GM23338 (cell line): ENCODE measurements at regions not wholly inside any gene's neighbourhood (a gene's known extent, or its start where the extent isn't known, plus 50 kb on each side); places are given as distances from the start of the nearest gene placed in this dataset.

Experiments
- ATAC-seq: fragments of 200-7000 bp; cut with Tn5 transposase; 3 replicates; pipeline ENCODE4 v1.9.1; 2020
- DNase-seq: peaks from one replicate; pipeline ENCODE4 v3.0.0-alpha.2; 2015; ENCODE audit warnings: low spot score
- H2AFZ ChIP-seq: fragments of 200-600 bp; sonication (generic); 2 replicates; pipeline ENCODE4 v1.8.0; 2016; ENCODE audit warnings: antibody characterized with exemption, mild to moderate bottlenecking, moderate library complexity
- H3F3A ChIP-seq: fragments of 200-600 bp; sonication (generic); replicated peaks from 2 replicates; pipeline ENCODE4 v1.8.0; 2017; ENCODE audit warnings: antibody characterized with exemption, mixed run types, low read depth
- H3K27ac ChIP-seq: fragments of 200-600 bp; sonication (generic); 2 replicates; pipeline ENCODE4 v1.6.1; 2016; ENCODE audit warnings: low read depth
- H3K27me3 ChIP-seq: fragments of 200-600 bp; sonication (generic); 2 replicates; pipeline ENCODE4 v1.8.0; 2016; ENCODE audit warnings: mild to moderate bottlenecking, mixed run types, moderate library complexity; ENCODE audit not compliant: insufficient read depth
- H3K36me3 ChIP-seq: fragments of 200-600 bp; sonication (generic); 2 replicates; pipeline ENCODE4 v1.8.0; 2016; ENCODE audit warnings: mild to moderate bottlenecking; ENCODE audit not compliant: insufficient read depth
- H3K4me1 ChIP-seq: fragments of 200-600 bp; sonication (generic); 2 replicates; pipeline ENCODE4 v1.8.0; 2016; ENCODE audit warnings: mild to moderate bottlenecking, moderate library complexity; ENCODE audit not compliant: insufficient read depth
- H3K4me2 ChIP-seq: fragments of 200-600 bp; sonication (generic); 2 replicates; pipeline ENCODE4 v1.7.1; 2017; ENCODE audit warnings: mixed run types
- H3K4me3 ChIP-seq: fragments of 200-600 bp; sonication (generic); 2 replicates; pipeline ENCODE4 v1.6.1; 2016; ENCODE audit warnings: mixed run types
- H3K79me2 ChIP-seq: fragments of 200-600 bp; sonication (generic); replicated peaks from 2 replicates; pipeline ENCODE4 v1.8.0; 2017; ENCODE audit warnings: mild to moderate bottlenecking; ENCODE audit not compliant: insufficient read depth
- H3K9me2 ChIP-seq: fragments of 200-600 bp; sonication (generic); 2 replicates; pipeline ENCODE4 v1.8.0; 2017; ENCODE audit not compliant: insufficient read depth
- H4K20me1 ChIP-seq: fragments of 200-600 bp; sonication (generic); replicated peaks from 2 replicates; pipeline ENCODE4 v1.8.0; 2017; ENCODE audit warnings: mild to moderate bottlenecking; ENCODE audit not compliant: insufficient read depth
- H3K27ac Mint-ChIP-seq: 2 replicates; pipeline ENCODE4 v1.8.0; 2020; ENCODE audit warnings: inconsistent platforms, mild to moderate bottlenecking, moderate library complexity, mixed read lengths
- H3K27me3 Mint-ChIP-seq: 3 replicates; pipeline ENCODE4 v1.8.0; 2022; ENCODE audit warnings: low read depth, mild to moderate bottlenecking, moderate library complexity, mixed read lengths, inconsistent platforms; ENCODE audit not compliant: insufficient read depth, poor library complexity
- H3K36me3 Mint-ChIP-seq: 3 replicates; pipeline ENCODE4 v1.8.0; 2021; ENCODE audit warnings: low read depth, mild to moderate bottlenecking, inconsistent platforms, moderate library complexity, mixed read lengths
- H3K4me1 Mint-ChIP-seq: 3 replicates; pipeline ENCODE4 v1.8.0; 2020; ENCODE audit warnings: mild to moderate bottlenecking, inconsistent platforms, mixed read lengths
- H3K4me3 Mint-ChIP-seq: 3 replicates; pipeline ENCODE4 v1.8.0; 2021; ENCODE audit warnings: moderate library complexity, mild to moderate bottlenecking, inconsistent platforms, mixed read lengths
- H3K9me3 Mint-ChIP-seq: 3 replicates; pipeline ENCODE4 v1.8.0; 2020; ENCODE audit warnings: moderate library complexity, mild to moderate bottlenecking, inconsistent platforms, mixed read lengths
- JUNB ChIP-seq: IDR thresholded peaks from one replicate; pipeline ENCODE4 v1.6.1; 2016; ENCODE audit warnings: antibody characterized with exemption; ENCODE audit not compliant: unreplicated experiment
- NANOG ChIP-seq: IDR thresholded peaks from 2 replicates; pipeline ENCODE4 v1.6.1; 2016; ENCODE audit warnings: antibody characterized with exemption, borderline replicate concordance
- TF ChIP-seq, protein P1 (sequence below): IDR thresholded peaks from one replicate; pipeline ENCODE4 v1.6.1; 2018; ENCODE audit warnings: antibody characterized with exemption; ENCODE audit not compliant: unreplicated experiment
- TF ChIP-seq, protein P2 (sequence below), 2 experiments: fragments of 200-600 bp in 1 of 2; sonication (generic) in 1 of 2; conservative IDR thresholded peaks; 2 replicates each; pipeline versions ENCODE4 v1.5.1 to v1.6.1; 2016 to 2017; ENCODE audit warnings: antibody characterized with exemption in 2 of 2, low read depth in 2 of 2, mild to moderate bottlenecking in 2 of 2, moderate library complexity in 1 of 2
- TF ChIP-seq, protein P3 (sequence below): IDR thresholded peaks from 2 replicates; pipeline ENCODE4 v1.6.1; 2016; ENCODE audit warnings: antibody characterized with exemption
- TF ChIP-seq, protein P4 (sequence below): fragments of 250-450 bp; sonication (Bioruptor Pico); IDR thresholded peaks from 2 replicates; pipeline ENCODE4 v1.5.0; 2020; ENCODE audit warnings: mild to moderate bottlenecking, moderate library complexity

DNA sequence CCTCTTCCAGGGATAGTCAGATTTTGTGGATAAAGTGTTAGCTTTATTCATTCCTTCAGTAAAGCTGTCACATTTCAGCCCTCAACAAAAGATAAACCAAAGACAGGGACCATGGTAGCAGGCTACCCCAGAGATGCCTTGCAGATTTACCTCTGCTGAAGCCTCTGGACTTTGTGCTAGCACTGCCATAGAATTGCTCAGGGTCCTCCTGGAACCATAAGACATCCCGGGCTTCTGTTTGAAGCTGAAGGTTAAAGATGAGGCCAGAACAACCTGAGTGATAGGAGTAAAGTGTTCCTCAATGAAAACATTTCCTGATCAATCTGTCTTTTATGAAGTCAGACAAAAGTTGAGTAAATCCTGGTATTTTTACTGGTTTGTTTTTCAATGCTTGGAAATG, 57.5 kb upstream of the ARL15 start:
- no peak for TF ChIP-seq JUNB
- TF ChIP-seq, protein P1, sequence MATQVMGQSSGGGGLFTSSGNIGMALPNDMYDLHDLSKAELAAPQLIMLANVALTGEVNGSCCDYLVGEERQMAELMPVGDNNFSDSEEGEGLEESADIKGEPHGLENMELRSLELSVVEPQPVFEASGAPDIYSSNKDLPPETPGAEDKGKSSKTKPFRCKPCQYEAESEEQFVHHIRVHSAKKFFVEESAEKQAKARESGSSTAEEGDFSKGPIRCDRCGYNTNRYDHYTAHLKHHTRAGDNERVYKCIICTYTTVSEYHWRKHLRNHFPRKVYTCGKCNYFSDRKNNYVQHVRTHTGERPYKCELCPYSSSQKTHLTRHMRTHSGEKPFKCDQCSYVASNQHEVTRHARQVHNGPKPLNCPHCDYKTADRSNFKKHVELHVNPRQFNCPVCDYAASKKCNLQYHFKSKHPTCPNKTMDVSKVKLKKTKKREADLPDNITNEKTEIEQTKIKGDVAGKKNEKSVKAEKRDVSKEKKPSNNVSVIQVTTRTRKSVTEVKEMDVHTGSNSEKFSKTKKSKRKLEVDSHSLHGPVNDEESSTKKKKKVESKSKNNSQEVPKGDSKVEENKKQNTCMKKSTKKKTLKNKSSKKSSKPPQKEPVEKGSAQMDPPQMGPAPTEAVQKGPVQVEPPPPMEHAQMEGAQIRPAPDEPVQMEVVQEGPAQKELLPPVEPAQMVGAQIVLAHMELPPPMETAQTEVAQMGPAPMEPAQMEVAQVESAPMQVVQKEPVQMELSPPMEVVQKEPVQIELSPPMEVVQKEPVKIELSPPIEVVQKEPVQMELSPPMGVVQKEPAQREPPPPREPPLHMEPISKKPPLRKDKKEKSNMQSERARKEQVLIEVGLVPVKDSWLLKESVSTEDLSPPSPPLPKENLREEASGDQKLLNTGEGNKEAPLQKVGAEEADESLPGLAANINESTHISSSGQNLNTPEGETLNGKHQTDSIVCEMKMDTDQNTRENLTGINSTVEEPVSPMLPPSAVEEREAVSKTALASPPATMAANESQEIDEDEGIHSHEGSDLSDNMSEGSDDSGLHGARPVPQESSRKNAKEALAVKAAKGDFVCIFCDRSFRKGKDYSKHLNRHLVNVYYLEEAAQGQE, result no peak
- TF ChIP-seq, protein P2, sequence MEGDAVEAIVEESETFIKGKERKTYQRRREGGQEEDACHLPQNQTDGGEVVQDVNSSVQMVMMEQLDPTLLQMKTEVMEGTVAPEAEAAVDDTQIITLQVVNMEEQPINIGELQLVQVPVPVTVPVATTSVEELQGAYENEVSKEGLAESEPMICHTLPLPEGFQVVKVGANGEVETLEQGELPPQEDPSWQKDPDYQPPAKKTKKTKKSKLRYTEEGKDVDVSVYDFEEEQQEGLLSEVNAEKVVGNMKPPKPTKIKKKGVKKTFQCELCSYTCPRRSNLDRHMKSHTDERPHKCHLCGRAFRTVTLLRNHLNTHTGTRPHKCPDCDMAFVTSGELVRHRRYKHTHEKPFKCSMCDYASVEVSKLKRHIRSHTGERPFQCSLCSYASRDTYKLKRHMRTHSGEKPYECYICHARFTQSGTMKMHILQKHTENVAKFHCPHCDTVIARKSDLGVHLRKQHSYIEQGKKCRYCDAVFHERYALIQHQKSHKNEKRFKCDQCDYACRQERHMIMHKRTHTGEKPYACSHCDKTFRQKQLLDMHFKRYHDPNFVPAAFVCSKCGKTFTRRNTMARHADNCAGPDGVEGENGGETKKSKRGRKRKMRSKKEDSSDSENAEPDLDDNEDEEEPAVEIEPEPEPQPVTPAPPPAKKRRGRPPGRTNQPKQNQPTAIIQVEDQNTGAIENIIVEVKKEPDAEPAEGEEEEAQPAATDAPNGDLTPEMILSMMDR (conservative IDR thresholded peaks at IDR 0.05; ENCODE audit: low read depth in 2 of 2), result no peak
- no peaks in the 10 kb centered on the region for H3K4me1 ChIP-seq
- no peaks in the 10 kb centered on the region for H4K20me1 ChIP-seq
- Mint-ChIP-seq H3K36me3 (no peaks in the 10 kb centered on the region), H3K4me1 (no peaks in the 10 kb centered on the region), H3K4me3 (no peak overlapping the region), H3K9me3 (peaks cover 4% of the 10 kb centered on the region; the same call in 2 of the 3 replicates), H3K27ac (no peak overlapping the region), H3K27me3 (no peaks in the 10 kb centered on the region)
- no peak overlapping the region for H3K4me2 ChIP-seq
- no peaks in the 10 kb centered on the region for H3F3A ChIP-seq
- ATAC-seq (no peak), DNase-seq (no peak)
- no peaks in the 10 kb centered on the region for H3K27me3 ChIP-seq
- no peak overlapping the region for H3K27ac ChIP-seq
- peaks cover 2% of the 10 kb centered on the region for H3K9me2 ChIP-seq
- H3K36me3 ChIP-seq, result no peaks in the 10 kb centered on the region
- H3K79me2 ChIP-seq, result no peaks in the 10 kb centered on the region
- no peak overlapping the region for H3K4me3 ChIP-seq
- no peak overlapping the region for H2AFZ ChIP-seq

DNA sequence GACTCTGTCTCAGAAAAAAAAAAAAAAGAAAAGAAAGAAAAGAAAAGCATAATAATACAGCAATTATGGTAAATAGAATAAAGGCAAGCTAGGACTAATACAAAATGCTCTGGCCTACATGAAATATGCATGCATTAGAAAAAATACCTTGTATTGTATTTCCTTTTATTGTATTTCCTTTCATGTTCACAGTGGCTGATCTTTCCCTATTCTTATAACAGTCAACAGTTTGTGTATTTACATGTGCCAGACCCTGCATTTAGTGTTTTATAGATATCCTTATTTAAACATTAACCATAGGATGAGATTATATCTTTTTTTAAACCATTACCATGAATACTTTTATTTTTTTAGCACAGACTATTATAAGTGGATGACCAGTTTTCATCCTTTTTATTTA, 56.3 kb upstream of the ARL15 start:
- Histone ChIP-seq H3K27ac (no peak overlapping the region), H3K79me2 (no peaks in the 10 kb centered on the region), H3K9me2 (peaks cover 8% of the 10 kb centered on the region), H3K4me2 (no peak overlapping the region), H3K27me3 (no peaks in the 10 kb centered on the region), H2AFZ (no peak overlapping the region), H3K36me3 (no peaks in the 10 kb centered on the region), H3F3A (no peaks in the 10 kb centered on the region), H3K4me3 (no peak overlapping the region), H3K4me1 (no peaks in the 10 kb centered on the region), H4K20me1 (no peaks in the 10 kb centered on the region)
- Mint-ChIP-seq H3K4me3 (no peak overlapping the region), H3K36me3 (no peaks in the 10 kb centered on the region), H3K4me1 (no peaks in the 10 kb centered on the region), H3K27me3 (no peaks in the 10 kb centered on the region), H3K27ac (no peak overlapping the region), H3K9me3 (no peaks in the 10 kb centered on the region)
- ATAC-seq (no peak), DNase-seq (no peak)
- TF ChIP-seq, protein P3, sequence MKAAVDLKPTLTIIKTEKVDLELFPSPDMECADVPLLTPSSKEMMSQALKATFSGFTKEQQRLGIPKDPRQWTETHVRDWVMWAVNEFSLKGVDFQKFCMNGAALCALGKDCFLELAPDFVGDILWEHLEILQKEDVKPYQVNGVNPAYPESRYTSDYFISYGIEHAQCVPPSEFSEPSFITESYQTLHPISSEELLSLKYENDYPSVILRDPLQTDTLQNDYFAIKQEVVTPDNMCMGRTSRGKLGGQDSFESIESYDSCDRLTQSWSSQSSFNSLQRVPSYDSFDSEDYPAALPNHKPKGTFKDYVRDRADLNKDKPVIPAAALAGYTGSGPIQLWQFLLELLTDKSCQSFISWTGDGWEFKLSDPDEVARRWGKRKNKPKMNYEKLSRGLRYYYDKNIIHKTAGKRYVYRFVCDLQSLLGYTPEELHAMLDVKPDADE, result no peak
- TF ChIP-seq, protein P4, sequence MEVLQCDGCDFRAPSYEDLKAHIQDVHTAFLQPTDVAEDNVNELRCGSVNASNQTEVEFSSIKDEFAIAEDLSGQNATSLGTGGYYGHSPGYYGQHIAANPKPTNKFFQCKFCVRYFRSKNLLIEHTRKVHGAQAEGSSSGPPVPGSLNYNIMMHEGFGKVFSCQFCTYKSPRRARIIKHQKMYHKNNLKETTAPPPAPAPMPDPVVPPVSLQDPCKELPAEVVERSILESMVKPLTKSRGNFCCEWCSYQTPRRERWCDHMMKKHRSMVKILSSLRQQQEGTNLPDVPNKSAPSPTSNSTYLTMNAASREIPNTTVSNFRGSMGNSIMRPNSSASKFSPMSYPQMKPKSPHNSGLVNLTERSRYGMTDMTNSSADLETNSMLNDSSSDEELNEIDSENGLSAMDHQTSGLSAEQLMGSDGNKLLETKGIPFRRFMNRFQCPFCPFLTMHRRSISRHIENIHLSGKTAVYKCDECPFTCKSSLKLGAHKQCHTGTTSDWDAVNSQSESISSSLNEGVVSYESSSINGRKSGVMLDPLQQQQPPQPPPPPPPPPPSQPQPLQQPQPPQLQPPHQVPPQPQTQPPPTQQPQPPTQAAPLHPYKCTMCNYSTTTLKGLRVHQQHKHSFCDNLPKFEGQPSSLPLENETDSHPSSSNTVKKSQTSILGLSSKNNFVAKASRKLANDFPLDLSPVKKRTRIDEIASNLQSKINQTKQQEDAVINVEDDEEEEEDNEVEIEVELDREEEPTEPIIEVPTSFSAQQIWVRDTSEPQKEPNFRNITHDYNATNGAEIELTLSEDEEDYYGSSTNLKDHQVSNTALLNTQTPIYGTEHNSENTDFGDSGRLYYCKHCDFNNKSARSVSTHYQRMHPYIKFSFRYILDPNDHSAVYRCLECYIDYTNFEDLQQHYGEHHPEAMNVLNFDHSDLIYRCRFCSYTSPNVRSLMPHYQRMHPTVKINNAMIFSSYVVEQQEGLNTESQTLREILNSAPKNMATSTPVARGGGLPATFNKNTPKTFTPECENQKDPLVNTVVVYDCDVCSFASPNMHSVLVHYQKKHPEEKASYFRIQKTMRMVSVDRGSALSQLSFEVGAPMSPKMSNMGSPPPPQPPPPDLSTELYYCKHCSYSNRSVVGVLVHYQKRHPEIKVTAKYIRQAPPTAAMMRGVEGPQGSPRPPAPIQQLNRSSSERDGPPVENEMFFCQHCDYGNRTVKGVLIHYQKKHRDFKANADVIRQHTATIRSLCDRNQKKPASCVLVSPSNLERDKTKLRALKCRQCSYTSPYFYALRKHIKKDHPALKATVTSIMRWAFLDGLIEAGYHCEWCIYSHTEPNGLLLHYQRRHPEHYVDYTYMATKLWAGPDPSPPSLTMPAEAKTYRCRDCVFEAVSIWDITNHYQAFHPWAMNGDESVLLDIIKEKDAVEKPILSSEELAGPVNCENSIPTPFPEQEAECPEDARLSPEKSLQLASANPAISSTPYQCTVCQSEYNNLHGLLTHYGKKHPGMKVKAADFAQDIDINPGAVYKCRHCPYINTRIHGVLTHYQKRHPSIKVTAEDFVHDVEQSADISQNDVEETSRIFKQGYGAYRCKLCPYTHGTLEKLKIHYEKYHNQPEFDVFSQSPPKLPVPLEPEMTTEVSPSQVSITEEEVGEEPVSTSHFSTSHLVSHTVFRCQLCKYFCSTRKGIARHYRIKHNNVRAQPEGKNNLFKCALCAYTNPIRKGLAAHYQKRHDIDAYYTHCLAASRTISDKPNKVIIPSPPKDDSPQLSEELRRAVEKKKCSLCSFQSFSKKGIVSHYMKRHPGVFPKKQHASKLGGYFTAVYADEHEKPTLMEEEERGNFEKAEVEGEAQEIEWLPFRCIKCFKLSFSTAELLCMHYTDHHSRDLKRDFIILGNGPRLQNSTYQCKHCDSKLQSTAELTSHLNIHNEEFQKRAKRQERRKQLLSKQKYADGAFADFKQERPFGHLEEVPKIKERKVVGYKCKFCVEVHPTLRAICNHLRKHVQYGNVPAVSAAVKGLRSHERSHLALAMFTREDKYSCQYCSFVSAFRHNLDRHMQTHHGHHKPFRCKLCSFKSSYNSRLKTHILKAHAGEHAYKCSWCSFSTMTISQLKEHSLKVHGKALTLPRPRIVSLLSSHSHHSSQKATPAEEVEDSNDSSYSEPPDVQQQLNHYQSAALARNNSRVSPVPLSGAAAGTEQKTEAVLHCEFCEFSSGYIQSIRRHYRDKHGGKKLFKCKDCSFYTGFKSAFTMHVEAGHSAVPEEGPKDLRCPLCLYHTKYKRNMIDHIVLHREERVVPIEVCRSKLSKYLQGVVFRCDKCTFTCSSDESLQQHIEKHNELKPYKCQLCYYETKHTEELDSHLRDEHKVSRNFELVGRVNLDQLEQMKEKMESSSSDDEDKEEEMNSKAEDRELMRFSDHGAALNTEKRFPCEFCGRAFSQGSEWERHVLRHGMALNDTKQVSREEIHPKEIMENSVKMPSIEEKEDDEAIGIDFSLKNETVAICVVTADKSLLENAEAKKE (CRISPR knock-in tag), result no peak
- no peak for TF ChIP-seq NANOG
